H1 (cell line): ENCODE measurements at regions not wholly inside any gene's neighbourhood (a gene's known extent, or its start where the extent isn't known, plus 50 kb on each side); places are given as distances from the start of the nearest gene placed in this dataset.

Experiments
- BACH1 ChIP-seq: IDR thresholded peaks from 2 replicates; pipeline ENCODE4 v1.6.1; 2012; ENCODE audit warnings: low read length, improper control_type of control experiment
- GABPA ChIP-seq: IDR thresholded peaks from 2 replicates; pipeline ENCODE4 v1.6.1; 2011; ENCODE audit warnings: mild to moderate bottlenecking, low read length, moderate library complexity, borderline replicate concordance; ENCODE audit not compliant: insufficient read depth
- JUND ChIP-seq: IDR thresholded peaks from 2 replicates; pipeline ENCODE4 v1.6.1; 2011; ENCODE audit warnings: mild to moderate bottlenecking, improper control_type of control experiment, low read length
- POLR2AphosphoS5 ChIP-seq: IDR thresholded peaks from 2 replicates; pipeline ENCODE4 v1.6.1; 2011; ENCODE audit warnings: low read depth, low read length

- no peak for TF ChIP-seq BACH1
- TF ChIP-seq JUND: no peak
- no peak for TF ChIP-seq GABPA
- TF ChIP-seq POLR2AphosphoS5: no peak
These were observed 554.8 kb upstream of the TENM3 start (continued) for GRCh38 chr4:181688432-181688831.
